Ishikawa (cell line): ENCODE measurements at regions not wholly inside any gene's neighbourhood (a gene's known extent, or its start where the extent isn't known, plus 50 kb on each side); places are given as distances from the start of the nearest gene placed in this dataset.

ENCODE experiments used
- CREB1 ChIP-seq: IDR thresholded peaks from 2 replicates; pipeline ENCODE4 v1.6.1; 2012; ENCODE audit warnings: low read depth
- EP300 ChIP-seq: IDR thresholded peaks from 2 replicates; pipeline ENCODE4 v1.6.1; 2012; ENCODE audit warnings: borderline replicate concordance
- NFIC ChIP-seq: IDR thresholded peaks from 2 replicates; pipeline ENCODE4 v1.6.1; 2012
- TAF1 ChIP-seq: IDR thresholded peaks from 2 replicates; pipeline ENCODE4 v1.6.1; 2012; ENCODE audit warnings: low read depth, mild to moderate bottlenecking
- TCF12 ChIP-seq: IDR thresholded peaks from 2 replicates; pipeline ENCODE4 v1.6.1; 2012; ENCODE audit warnings: low read depth
- YY1 ChIP-seq: IDR thresholded peaks from 2 replicates; pipeline ENCODE4 v1.6.1; 2012; ENCODE audit warnings: low read depth
- TF ChIP-seq, protein P1 (sequence below): IDR thresholded peaks from 2 replicates; pipeline ENCODE4 v1.6.1; 2012

GRCh38 chr5:13382232-13382631 lies 562.3 kb downstream of the DNAH5 start:
- TF ChIP-seq, protein P1, sequence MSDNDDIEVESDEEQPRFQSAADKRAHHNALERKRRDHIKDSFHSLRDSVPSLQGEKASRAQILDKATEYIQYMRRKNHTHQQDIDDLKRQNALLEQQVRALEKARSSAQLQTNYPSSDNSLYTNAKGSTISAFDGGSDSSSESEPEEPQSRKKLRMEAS: no peak
- TF ChIP-seq YY1 (no peak), EP300 (no peak), TAF1 (no peak), CREB1 (no peak), TCF12 (no peak), NFIC (no peak)
